Thymus (tissue), 11 donors: ENCODE measurements at regions not wholly inside any gene's neighbourhood (a gene's known extent, or its start where the extent isn't known, plus 50 kb on each side); places are given as distances from the start of the nearest gene placed in this dataset.
"Not testable (repeated sequence)": the region's sequence is repeated elsewhere in the genome, so short reads cannot be mapped to it uniquely, and the experiment has no call there.

Experiments used
- DNase-seq, 9 donors: peaks; one replicate each; pipeline ENCODE4 v3.0.0-alpha.2; 2013; ENCODE audit warnings: low spot score in 9 of 9, low read depth in 6 of 9, missing footprints in 1 of 9
- H3K27ac ChIP-seq, 2 donors: one replicate each; pipeline ENCODE4 v1.5.1; 2013; ENCODE audit warnings: control low read depth in 1 of 2, low read depth in 1 of 2, low read length in 1 of 2, mild to moderate bottlenecking in 1 of 2, moderate library complexity in 1 of 2
- H3K27me3 ChIP-seq, 2 donors: one replicate each; pipeline ENCODE4 v1.5.1; 2013; ENCODE audit warnings: low read length in 1 of 2; ENCODE audit not compliant: control insufficient read depth in 2 of 2, insufficient read depth in 1 of 2
- H3K36me3 ChIP-seq, 2 donors: one replicate each; pipeline ENCODE4 v1.5.1; 2013; ENCODE audit warnings: low read length in 1 of 2, mild to moderate bottlenecking in 1 of 2, moderate library complexity in 1 of 2; ENCODE audit not compliant: control insufficient read depth in 2 of 2, insufficient read depth in 2 of 2
- H3K4me1 ChIP-seq, 2 donors: one replicate each; pipeline ENCODE4 v1.5.1; 2013; ENCODE audit warnings: low read length in 2 of 2; ENCODE audit not compliant: control insufficient read depth in 2 of 2, insufficient read depth in 2 of 2
- H3K4me3 ChIP-seq, 2 donors: one replicate each; pipeline ENCODE4 v1.5.1; 2013; ENCODE audit warnings: low read length in 2 of 2, control low read depth in 1 of 2, mild to moderate bottlenecking in 1 of 2
- H3K9me3 ChIP-seq, 2 donors: one replicate each; pipeline ENCODE4 v1.5.1; 2013; ENCODE audit warnings: low read length in 1 of 2, mild to moderate bottlenecking in 1 of 2; ENCODE audit not compliant: control insufficient read depth in 2 of 2, insufficient read depth in 1 of 2
- WGBS: extraction: QIAGEN DNeasy Blood & Tissue Kit; methylation state at CpG from one replicate; pipeline ENCODE4 v1.1.7; 2013; 5-methylcytosine and 5-hydroxymethylcytosine counted together
- donor health status: healthy.

- Histone ChIP-seq H3K36me3 (no peaks in the 10 kb centered on the region), H3K9me3 (peaks cover 0 to 3% of the 10 kb centered on the region in 2 donors), H3K4me1 (no peaks in the 10 kb centered on the region), H3K27me3 (no peaks in the 10 kb centered on the region), H3K4me3 (no peak overlapping the region), H3K27ac (no peak overlapping the region)
- DNase-seq = no peak
- WGBS = 95% methylated on average over 3 of the region's 3 CpGs
These were observed 860.5 kb downstream of the NCAM2 start for GRCh38 chr21:21858502-21859334.

GRCh38 chr21:21860888-21861287, 862.7 kb downstream of the NCAM2 start:
- Histone ChIP-seq H3K27me3 (no peaks in the 10 kb centered on the region), H3K4me3 (no peak overlapping the region), H3K27ac (no peak overlapping the region), H3K9me3 (no peaks in the 10 kb centered on the region), H3K36me3 (no peaks in the 10 kb centered on the region), H3K4me1 (no peaks in the 10 kb centered on the region)
- DNase-seq = no peak
- 9% methylated on average over 2 of the region's 2 CpGs for WGBS

- WGBS = 88% methylated on average over 4 of the region's 4 CpGs
- no peaks in the 10 kb centered on the region for H3K9me3 ChIP-seq
- DNase-seq = no peak
These were observed 866.2 kb downstream of the NCAM2 start for GRCh38 chr21:21864321-21864840.

GRCh38 chr21:21897275-21897883, 899.2 kb downstream of the NCAM2 start:
- WGBS = 85% methylated on average over 2 of the region's 2 CpGs
- H3K27me3 ChIP-seq = no peaks in the 10 kb centered on the region
- peaks cover 0 to 4% of the 10 kb centered on the region in 2 donors for H3K9me3 ChIP-seq
- DNase-seq = no peak
- H3K27ac ChIP-seq = no peak overlapping the region
- H3K36me3 ChIP-seq = no peaks in the 10 kb centered on the region
- H3K4me3 ChIP-seq = no peak overlapping the region
- H3K4me1 ChIP-seq = no peaks in the 10 kb centered on the region

More at GRCh38 chr21:21864321-21864840, 866.2 kb downstream of the NCAM2 start:
- Histone ChIP-seq H3K36me3 (no peaks in the 10 kb centered on the region), H3K4me1 (no peaks in the 10 kb centered on the region), H3K27ac (no peak overlapping the region), H3K4me3 (no peak overlapping the region), H3K27me3 (no peaks in the 10 kb centered on the region)

- no peaks in the 10 kb centered on the region for H3K36me3 ChIP-seq
- no peak overlapping the region for H3K4me3 ChIP-seq
- H3K27me3 ChIP-seq = no peaks in the 10 kb centered on the region
- no peaks in the 10 kb centered on the region for H3K4me1 ChIP-seq
- DNase-seq = no peak
- H3K9me3 ChIP-seq = peaks cover 0 to 6% of the 10 kb centered on the region in 2 donors
- WGBS = 95% methylated on average over 1 of the region's 1 CpG
- H3K27ac ChIP-seq = no peak overlapping the region
These were observed 900.6 kb downstream of the NCAM2 start for GRCh38 chr21:21898801-21899200.

GRCh38 chr21:21902416-21902815, 904.2 kb downstream of the NCAM2 start:
- not testable (repeated sequence) for H3K9me3 ChIP-seq, H3K4me3 ChIP-seq, H3K36me3 ChIP-seq, H3K27me3 ChIP-seq, DNase-seq, H3K4me1 ChIP-seq, H3K27ac ChIP-seq
- WGBS = 96% methylated on average over 28 of the region's 28 CpGs

- WGBS = 85% methylated on average over 3 of the region's 3 CpGs
These were observed 909.1 kb downstream of the NCAM2 start for GRCh38 chr21:21907271-21907670.

GRCh38 chr21:21915816-21916215, 917.6 kb downstream of the NCAM2 start:
- no peak for DNase-seq
- H3K27ac ChIP-seq = no peak overlapping the region
- 93% methylated on average over 2 of the region's 2 CpGs for WGBS
- no peaks in the 10 kb centered on the region for H3K4me1 ChIP-seq
- peaks cover 0 to 2% of the 10 kb centered on the region in 2 donors for H3K9me3 ChIP-seq
- no peaks in the 10 kb centered on the region for H3K27me3 ChIP-seq
- no peak overlapping the region for H3K4me3 ChIP-seq
- H3K36me3 ChIP-seq = no peaks in the 10 kb centered on the region

More at GRCh38 chr21:21907271-21907670, 909.1 kb downstream of the NCAM2 start:
- Histone ChIP-seq H3K27ac (no peak overlapping the region), H3K9me3 (peaks cover 0 to 15% of the 10 kb centered on the region in 2 donors), H3K4me1 (no peaks in the 10 kb centered on the region), H3K36me3 (no peaks in the 10 kb centered on the region), H3K4me3 (no peak overlapping the region), H3K27me3 (no peaks in the 10 kb centered on the region)
- DNase-seq = no peak
